Adrenal gland (tissue), 5 donors: ENCODE measurements at regions not wholly inside any gene's neighbourhood (a gene's known extent, or its start where the extent isn't known, plus 50 kb on each side); places are given as distances from the start of the nearest gene placed in this dataset.

Experiments used
- POLR2A ChIP-seq, 2 donors: fragments of 450-650 bp; IDR thresholded peaks; one replicate each; pipeline ENCODE4 v1.6.1; 2017; ENCODE audit warnings: antibody characterized with exemption in 2 of 2, mild to moderate bottlenecking in 2 of 2, moderate library complexity in 1 of 2
- TF ChIP-seq, protein P1 (sequence below), 6 experiments: fragments of 450-650 bp in 4 of 6; fragments of 200-600 bp in 2 of 6; sonication (generic) in 1 of 6; IDR thresholded peaks; 1 replicate in 5 of 6; 2 replicates in 1 of 6; pipeline versions ENCODE4 v1.5.1 to v1.8.0; 2016 to 2021; ENCODE audit warnings: antibody characterized with exemption in 6 of 6, mild to moderate bottlenecking in 2 of 6, moderate library complexity in 1 of 6
- donor health status: DM: no; HTN: no; CAD: no.

DNA sequence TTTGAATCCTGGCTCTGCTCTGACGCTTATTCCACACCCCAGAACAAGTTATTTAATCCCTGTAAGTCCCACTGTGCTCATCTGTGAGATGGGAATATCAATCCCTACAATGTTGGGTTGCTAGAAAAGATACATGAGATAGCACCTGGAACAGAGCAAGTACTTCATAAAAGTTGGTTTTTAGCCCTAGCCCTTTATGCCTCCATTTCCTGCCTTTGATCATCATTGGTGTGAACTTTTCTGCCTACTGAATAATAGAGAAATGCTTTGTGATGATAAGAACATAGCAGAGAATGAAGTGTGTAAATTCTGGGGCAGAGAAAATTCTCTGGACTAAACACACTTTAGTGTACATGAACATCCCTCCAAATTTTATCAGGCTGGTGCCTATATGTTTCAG lies 90.3 kb upstream of the RANBP6 start:
- TF ChIP-seq, protein P1, sequence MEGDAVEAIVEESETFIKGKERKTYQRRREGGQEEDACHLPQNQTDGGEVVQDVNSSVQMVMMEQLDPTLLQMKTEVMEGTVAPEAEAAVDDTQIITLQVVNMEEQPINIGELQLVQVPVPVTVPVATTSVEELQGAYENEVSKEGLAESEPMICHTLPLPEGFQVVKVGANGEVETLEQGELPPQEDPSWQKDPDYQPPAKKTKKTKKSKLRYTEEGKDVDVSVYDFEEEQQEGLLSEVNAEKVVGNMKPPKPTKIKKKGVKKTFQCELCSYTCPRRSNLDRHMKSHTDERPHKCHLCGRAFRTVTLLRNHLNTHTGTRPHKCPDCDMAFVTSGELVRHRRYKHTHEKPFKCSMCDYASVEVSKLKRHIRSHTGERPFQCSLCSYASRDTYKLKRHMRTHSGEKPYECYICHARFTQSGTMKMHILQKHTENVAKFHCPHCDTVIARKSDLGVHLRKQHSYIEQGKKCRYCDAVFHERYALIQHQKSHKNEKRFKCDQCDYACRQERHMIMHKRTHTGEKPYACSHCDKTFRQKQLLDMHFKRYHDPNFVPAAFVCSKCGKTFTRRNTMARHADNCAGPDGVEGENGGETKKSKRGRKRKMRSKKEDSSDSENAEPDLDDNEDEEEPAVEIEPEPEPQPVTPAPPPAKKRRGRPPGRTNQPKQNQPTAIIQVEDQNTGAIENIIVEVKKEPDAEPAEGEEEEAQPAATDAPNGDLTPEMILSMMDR (IDR thresholded peaks at IDR 0.05), result no peak
- TF ChIP-seq POLR2A (IDR thresholded peaks at IDR 0.05), result no peak
